Ecto neural progenitor cell (in vitro differentiated cells): ENCODE measurements at regions not wholly inside any gene's neighbourhood (a gene's known extent, or its start where the extent isn't known, plus 50 kb on each side); places are given as distances from the start of the nearest gene placed in this dataset.

ENCODE experiments used
- DNase-seq: peaks from one replicate; pipeline ENCODE4 v3.0.0-alpha.2; 2018; ENCODE audit warnings: low spot score

DNA sequence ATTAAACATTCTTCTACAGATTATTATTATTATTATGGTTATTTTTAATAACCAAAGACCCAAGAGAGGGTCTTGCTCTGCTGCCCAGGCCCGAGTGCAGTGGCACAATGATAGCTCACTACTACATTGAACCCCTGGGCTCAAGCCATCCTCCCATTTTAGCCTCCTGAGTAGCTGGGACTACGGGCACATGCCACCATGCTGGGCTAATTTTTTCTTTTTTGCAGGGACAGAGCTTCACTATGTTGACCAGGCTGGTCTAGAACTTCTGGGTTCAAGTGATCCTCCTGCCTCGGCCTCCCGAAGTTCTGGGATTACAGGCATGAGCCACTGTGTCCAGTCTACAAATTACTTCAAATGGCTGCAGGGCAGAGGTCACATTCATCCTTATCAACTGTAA, 179.8 kb downstream of the KCNRG start:
- DNase-seq: no peak

GRCh38 chr13:50196118-50196517, 180.9 kb downstream of the KCNRG start:
- DNase-seq: no peak

- no peak for DNase-seq
Observed at GRCh38 chr13:50197705-50198104, 182.5 kb downstream of the KCNRG start.

- DNase-seq: no peak
Observed at GRCh38 chr13:50198508-50198907, 183.3 kb downstream of the KCNRG start.

- DNase-seq: no peak
Observed at GRCh38 chr13:50200569-50200968, 185.3 kb downstream of the KCNRG start.

DNA sequence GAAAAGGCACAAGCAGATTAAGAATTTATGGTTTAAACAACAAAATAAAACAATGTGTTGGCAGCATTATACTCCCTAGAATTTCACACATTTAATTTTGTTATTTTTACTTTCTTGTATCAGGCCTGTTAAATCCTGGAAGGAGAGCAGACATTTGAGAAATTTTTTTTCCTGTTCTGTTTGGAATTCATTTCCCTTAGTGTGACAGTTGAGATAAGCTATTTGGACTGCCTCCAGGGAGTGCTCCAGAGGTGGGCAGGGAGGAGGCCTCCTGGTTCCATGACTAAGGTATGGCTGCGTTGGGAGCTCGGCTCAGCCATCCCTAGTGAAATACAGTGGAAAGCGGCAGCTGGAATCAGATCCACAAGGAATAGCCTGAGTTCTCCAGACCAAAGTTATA, 185.7 kb downstream of the KCNRG start:
- DNase-seq: no peak

GRCh38 chr13:50202485-50202884, 187.2 kb downstream of the KCNRG start:
- no peak for DNase-seq

GRCh38 chr13:50203256-50203941, 188.2 kb downstream of the KCNRG start:
- DNase-seq: no peak

DNA sequence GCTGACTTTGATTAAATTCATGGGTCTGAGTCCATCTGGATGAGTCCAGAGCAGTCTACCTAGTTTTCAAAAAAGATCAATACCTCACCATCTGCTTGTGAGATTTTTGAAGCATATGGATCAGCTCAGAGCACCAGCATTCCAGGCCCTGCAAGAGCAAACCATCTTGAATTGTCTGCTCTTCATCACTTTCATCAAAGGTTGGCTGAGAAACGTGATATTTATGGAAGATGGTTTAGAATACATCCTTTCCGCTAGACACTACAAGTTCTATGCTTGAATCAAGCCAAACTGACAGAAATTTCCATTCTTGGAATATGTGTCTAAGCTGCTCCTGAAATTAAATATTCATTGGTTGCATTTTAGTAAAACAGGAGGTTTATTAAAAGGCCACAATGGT, 190.3 kb downstream of the KCNRG start:
- no peak for DNase-seq

- peak; percentile 71 for DNase-seq
Observed at GRCh38 chr13:50208826-50209335, 193.6 kb downstream of the KCNRG start.

DNA sequence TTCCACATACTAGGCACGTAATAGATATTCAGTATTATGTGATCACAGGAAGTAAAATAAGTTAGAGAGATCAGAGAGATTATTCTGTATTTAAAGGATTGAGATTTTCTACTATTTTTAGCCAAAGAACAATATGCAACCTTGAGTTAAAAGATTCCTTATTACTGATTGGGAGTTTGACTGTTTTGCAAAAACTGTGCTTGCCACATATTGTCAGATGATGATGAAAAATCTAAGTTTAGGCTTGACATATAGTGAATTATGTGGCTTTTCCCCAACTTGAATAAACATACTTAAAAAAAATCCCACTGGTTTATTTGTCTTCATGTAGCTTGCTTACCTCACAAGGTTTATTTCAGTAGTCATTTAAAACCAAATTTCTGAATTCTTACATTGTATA, 194.4 kb downstream of the KCNRG start:
- no peak for DNase-seq

DNA sequence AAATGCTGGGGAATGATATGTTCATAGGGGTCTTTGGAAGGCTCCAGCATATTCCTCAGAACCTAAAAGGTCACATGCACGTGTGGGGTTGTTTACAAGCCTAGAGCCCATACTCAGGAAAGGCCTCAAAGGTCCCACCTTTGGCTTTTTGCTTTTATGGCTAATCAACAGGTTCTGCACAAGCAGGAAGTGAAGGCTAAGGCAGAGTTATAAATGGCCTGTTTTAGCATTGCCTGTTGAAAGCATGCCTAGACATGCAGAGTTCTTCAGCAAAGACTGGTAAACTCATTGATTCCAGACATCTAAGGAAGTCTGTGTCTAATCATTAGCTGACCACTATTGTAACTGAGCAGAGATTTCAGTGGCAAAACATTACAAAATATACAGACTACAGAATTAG, 198.3 kb downstream of the KCNRG start:
- DNase-seq: no peak

GRCh38 chr13:50214514-50214913, 199.3 kb downstream of the KCNRG start:
- DNase-seq: no peak

- DNase-seq: no peak
Observed at GRCh38 chr13:50215399-50215798, 200.2 kb downstream of the KCNRG start.

GRCh38 chr13:50219743-50220142, 204.5 kb downstream of the KCNRG start:
- no peak for DNase-seq

DNA sequence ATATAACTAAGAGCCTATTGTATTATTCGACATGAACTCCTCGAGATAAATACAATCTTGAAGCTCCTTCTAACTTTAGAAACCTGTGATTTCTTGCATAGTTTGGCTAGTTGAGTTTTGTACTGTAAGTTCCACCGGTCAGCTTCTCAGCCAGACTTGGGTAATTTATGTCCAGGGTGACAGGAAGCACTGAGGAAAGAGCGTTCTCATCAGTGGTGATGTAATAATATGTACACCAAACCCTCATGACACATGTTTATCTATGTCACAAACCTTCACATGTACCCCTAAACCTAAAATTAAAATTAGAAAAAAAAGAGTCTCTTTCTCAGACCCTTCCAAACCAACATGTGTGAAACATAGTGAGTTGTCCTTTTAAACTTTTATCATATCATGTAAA, 205.7 kb downstream of the KCNRG start:
- DNase-seq: no peak

GRCh38 chr13:50222569-50223332, 207.5 kb downstream of the KCNRG start:
- no peak for DNase-seq

GRCh38 chr13:50224534-50224933, 209.3 kb downstream of the KCNRG start:
- DNase-seq: no peak

DNA sequence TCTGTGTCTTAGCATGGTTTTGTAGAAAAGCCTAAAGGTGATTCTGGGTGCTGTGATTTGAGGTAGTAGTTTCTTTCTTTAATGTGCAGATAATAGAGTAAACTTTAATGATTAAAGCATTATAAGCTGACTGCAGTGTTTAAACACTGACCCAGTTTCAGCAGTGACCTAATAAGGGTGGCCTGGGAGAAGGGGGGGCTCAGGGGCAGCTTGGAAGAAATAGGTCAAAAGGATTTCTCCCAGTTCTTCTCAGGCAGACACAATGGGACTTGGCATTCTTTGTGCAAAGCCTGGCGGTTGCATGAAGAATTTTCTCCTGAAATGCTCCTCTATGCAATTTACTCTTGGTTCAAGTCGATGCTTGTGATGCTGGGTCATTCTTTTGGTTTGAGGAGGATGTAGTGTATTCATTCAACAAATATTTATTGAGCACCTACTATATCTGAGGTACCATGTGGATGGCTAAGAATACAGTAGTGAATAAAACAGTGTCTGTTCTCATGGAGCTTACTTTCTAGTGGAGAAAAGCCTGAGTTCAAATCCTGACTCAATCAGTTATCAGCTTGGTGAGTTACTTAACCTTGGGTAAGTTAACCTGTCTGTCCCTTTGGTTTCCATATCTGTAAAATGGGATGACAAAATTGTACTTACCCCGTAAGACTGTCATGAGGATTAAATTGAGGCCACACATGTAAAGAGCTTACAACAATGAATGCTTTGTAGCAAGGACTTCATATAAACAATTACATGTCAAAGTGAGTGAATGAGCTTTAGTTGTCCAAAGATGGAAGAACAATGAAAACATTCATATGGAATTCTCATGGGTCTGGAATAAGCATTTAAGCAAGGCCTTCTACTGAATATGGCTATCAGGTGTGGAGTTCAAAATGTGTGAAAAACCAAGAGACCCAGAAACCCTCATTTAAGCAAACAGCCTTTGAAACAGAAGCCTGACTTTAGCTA, 210.2 kb downstream of the KCNRG start:
- DNase-seq: no peak

DNA sequence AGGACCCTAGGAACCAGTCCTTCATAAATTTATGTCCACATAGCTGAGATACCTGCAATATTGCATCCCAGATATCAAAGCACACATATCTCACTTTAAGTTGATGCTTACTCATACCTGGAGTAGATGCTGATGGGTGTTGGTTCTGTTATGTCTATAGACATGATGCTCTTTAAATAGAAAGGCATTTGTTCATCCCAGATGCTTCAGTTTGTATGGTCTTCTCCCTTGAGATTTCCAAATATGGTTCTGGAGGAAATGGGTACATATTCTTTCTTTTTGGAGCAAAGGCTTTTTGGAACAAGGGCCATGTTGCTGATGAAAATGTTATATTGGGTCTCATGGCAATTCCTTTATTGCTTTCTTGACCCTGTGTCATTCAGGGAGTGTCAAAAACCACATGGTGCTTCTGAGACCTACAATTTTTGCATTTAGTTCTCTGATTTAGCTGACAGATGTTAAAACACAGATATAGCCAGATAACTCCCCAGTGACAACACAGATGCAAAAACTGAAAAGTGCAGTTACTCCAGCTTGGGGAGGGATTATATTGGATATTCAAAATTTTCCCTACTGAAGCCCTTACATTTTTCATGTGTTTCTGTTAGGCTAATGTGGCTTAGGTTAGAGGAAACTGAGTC, 211.4 kb downstream of the KCNRG start:
- DNase-seq: no peak

- no peak for DNase-seq
Observed at GRCh38 chr13:50227361-50227760, 212.1 kb downstream of the KCNRG start.

GRCh38 chr13:50228527-50228926, 213.3 kb downstream of the KCNRG start:
- DNase-seq: no peak
